Adrenal gland (tissue), 5 donors: ENCODE measurements at regions not wholly inside any gene's neighbourhood (a gene's known extent, or its start where the extent isn't known, plus 50 kb on each side); places are given as distances from the start of the nearest gene placed in this dataset.

Experiments used
- POLR2A ChIP-seq, 2 donors: fragments of 450-650 bp; IDR thresholded peaks; one replicate each; pipeline ENCODE4 v1.6.1; 2017; ENCODE audit warnings: antibody characterized with exemption in 2 of 2, mild to moderate bottlenecking in 2 of 2, moderate library complexity in 1 of 2
- TF ChIP-seq, protein P1 (sequence below), 6 experiments: fragments of 450-650 bp in 4 of 6; fragments of 200-600 bp in 2 of 6; sonication (generic) in 1 of 6; IDR thresholded peaks; 1 replicate in 5 of 6; 2 replicates in 1 of 6; pipeline versions ENCODE4 v1.5.1 to v1.8.0; 2016 to 2021; ENCODE audit warnings: antibody characterized with exemption in 6 of 6, mild to moderate bottlenecking in 2 of 6, moderate library complexity in 1 of 6
- donor health status: DM: no; HTN: no; CAD: no.

DNA sequence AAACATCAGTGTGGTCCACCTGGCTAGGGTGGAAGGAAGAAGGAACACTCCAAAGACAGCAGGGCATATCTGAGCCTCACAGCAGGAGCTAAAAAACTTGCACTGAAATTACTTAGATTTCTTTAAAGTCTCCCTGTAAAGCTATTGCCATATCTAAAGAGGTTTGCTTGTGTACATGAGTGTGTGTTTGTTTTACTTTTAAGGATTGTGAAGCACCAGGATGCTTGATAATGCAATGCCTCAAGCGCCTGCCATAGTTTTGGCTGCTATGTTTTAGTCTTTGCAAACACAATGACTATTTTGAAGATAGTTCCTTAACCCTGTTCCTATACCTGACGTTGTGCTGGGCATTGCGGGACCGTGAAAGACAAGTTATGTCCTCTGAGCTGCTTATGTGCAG is 65.0 kb downstream of the ID4 start:
- TF ChIP-seq, protein P1, sequence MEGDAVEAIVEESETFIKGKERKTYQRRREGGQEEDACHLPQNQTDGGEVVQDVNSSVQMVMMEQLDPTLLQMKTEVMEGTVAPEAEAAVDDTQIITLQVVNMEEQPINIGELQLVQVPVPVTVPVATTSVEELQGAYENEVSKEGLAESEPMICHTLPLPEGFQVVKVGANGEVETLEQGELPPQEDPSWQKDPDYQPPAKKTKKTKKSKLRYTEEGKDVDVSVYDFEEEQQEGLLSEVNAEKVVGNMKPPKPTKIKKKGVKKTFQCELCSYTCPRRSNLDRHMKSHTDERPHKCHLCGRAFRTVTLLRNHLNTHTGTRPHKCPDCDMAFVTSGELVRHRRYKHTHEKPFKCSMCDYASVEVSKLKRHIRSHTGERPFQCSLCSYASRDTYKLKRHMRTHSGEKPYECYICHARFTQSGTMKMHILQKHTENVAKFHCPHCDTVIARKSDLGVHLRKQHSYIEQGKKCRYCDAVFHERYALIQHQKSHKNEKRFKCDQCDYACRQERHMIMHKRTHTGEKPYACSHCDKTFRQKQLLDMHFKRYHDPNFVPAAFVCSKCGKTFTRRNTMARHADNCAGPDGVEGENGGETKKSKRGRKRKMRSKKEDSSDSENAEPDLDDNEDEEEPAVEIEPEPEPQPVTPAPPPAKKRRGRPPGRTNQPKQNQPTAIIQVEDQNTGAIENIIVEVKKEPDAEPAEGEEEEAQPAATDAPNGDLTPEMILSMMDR (IDR thresholded peaks at IDR 0.05): no peak
- TF ChIP-seq POLR2A (IDR thresholded peaks at IDR 0.05): no peak
